BJ (cell line): ENCODE measurements at regions not wholly inside any gene's neighbourhood (a gene's known extent, or its start where the extent isn't known, plus 50 kb on each side); places are given as distances from the start of the nearest gene placed in this dataset.
"Not testable (repeated sequence)": the region's sequence is repeated elsewhere in the genome, so short reads cannot be mapped to it uniquely, and the experiment has no call there.

Experiments
- CTCF ChIA-PET: fragments of 350-600 bp; formaldehyde crosslinking; extraction: SDS; loops from one replicate; lab custom pipeline; 2021; ENCODE audit warnings: antibody characterized with exemption, inconsistent platforms; lab: Yijun Ruan, JAX
- POLR2A ChIA-PET: fragments of 300-600 bp; sonication (Branson Sonifier 250); formaldehyde crosslinking; extraction: SDS; loops from one replicate; lab custom pipeline; 2021; ENCODE audit warnings: antibody characterized with exemption; lab: Charles Lee
- DNase-seq: peaks from one replicate; pipeline ENCODE4 v3.0.0-alpha.2; 2011; ENCODE audit warnings: low read depth
- H3K27me3 ChIP-seq: 2 replicates; pipeline ENCODE4 v1.6.0; 2011; ENCODE audit warnings: low read length; ENCODE audit not compliant: control insufficient read depth, insufficient read depth
- H3K36me3 ChIP-seq: 2 replicates; pipeline ENCODE4 v1.5.1; 2011; ENCODE audit warnings: low read length; ENCODE audit not compliant: control insufficient read depth, insufficient read depth
- H3K4me3 ChIP-seq: 2 replicates; pipeline ENCODE4 v1.5.1; 2011; ENCODE audit warnings: low read depth, mild to moderate bottlenecking, control low read depth, low read length
- TF ChIP-seq, protein P1 (sequence below): IDR thresholded peaks from 2 replicates; pipeline ENCODE4 v1.5.1; 2011; ENCODE audit warnings: low read depth, mild to moderate bottlenecking, control low read depth, inconsistent platforms, low read length, moderate library complexity; ENCODE audit not compliant: insufficient read depth

DNA sequence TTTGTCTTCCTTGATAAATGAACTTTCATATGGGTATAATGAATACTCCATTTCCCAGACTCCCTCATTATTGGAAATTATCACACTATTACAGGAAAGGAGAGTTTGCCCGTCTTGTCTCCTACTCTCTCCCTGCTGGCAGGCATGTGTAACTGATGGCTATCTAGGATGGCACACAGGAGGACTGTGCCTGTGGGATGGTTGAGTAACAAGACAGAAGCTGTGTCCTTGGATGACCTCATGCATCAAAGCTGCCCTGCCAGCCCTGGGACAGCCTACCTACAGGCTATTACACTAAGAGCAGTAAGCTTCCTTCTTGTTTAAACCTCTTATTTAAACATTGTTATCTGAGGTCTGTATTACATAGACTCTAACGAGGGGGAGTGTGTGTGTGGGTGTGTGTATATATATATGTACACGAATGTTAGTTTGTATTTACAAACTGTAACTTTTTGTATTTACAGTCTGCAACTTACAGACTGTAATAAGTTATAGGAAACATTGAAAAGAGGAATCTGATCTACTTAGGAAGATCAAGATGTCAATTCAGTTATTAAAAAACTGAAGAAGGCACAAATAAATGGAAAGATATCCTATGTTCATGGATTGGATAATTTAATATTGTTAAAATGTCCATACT lies 247.6 kb upstream of the ACO1 start:
- CTCF ChIA-PET = no interaction called here
- no peaks in the 10 kb centered on the region for H3K36me3 ChIP-seq
- no peak overlapping the region for H3K4me3 ChIP-seq
- H3K27me3 ChIP-seq = no peaks in the 10 kb centered on the region
- POLR2A ChIA-PET = no interaction called here
- TF ChIP-seq, protein P1, sequence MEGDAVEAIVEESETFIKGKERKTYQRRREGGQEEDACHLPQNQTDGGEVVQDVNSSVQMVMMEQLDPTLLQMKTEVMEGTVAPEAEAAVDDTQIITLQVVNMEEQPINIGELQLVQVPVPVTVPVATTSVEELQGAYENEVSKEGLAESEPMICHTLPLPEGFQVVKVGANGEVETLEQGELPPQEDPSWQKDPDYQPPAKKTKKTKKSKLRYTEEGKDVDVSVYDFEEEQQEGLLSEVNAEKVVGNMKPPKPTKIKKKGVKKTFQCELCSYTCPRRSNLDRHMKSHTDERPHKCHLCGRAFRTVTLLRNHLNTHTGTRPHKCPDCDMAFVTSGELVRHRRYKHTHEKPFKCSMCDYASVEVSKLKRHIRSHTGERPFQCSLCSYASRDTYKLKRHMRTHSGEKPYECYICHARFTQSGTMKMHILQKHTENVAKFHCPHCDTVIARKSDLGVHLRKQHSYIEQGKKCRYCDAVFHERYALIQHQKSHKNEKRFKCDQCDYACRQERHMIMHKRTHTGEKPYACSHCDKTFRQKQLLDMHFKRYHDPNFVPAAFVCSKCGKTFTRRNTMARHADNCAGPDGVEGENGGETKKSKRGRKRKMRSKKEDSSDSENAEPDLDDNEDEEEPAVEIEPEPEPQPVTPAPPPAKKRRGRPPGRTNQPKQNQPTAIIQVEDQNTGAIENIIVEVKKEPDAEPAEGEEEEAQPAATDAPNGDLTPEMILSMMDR = no peak
- DNase-seq = no peak

DNA sequence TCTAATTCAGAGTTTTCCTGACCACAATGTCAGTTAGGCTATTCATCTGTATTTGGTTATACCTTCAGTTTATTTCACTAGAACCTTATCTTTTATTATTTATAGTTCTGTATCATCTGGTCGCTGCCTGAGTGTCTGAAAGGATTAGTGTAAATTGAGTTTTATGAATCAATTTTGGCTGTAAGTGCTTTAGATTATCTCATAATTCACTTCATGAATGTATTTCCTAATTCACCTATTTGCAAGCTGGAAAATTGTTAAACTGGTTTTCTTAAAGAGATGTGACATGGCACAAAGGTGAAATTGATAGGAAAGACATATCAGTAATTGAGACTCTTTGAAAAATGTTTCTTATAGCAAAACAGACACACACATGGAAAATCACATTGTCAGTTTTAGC lies 242.4 kb upstream of the ACO1 start:
- no peaks in the 10 kb centered on the region for H3K36me3 ChIP-seq
- POLR2A ChIA-PET = no interaction called here
- H3K4me3 ChIP-seq = no peak overlapping the region
- CTCF ChIA-PET = no interaction called here
- DNase-seq = no peak
- TF ChIP-seq, protein P1 = no peak
- no peaks in the 10 kb centered on the region for H3K27me3 ChIP-seq

DNA sequence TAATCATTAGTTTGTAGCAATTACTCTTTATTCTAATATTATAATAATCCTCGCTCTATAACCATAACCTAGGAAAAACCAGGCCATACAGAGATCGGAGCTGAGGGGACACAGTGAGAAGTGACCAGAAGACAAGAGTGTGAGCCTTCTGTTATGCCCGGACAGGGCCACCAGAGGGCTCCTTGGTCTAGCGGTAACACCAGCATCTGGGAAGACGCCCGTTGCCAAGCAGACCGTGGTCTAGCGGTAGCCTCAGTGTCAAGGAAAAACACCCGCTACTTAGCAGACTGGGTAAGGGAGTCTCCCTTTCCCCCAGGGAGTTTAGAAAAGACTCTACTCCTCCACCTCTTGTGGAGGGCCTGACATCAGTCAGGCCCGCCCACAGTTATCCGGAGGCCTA lies 235.9 kb upstream of the ACO1 start:
- H3K4me3 ChIP-seq, CTCF ChIA-PET, H3K27me3 ChIP-seq, DNase-seq, POLR2A ChIA-PET, H3K36me3 ChIP-seq: not testable (repeated sequence)

DNA sequence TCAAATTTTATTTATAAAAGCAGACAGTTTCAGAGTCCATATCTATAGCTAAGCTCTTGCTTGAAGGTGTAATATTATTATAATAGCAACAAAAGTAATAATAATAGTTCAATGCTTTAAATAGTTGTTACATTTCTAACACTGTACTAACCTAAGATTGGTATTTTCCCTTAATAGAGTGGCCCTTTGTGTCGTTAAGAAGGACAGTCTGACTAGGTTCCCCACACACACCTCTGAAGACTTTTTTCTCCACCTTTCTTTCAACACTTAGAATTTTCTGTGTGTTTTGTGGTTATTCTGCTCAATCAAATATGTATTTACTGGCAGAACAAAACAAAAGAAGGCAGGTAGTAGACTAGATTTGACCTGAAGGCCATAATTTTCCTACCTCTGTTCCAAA lies 223.2 kb upstream of the ACO1 start:
- POLR2A ChIA-PET = no interaction called here

DNA sequence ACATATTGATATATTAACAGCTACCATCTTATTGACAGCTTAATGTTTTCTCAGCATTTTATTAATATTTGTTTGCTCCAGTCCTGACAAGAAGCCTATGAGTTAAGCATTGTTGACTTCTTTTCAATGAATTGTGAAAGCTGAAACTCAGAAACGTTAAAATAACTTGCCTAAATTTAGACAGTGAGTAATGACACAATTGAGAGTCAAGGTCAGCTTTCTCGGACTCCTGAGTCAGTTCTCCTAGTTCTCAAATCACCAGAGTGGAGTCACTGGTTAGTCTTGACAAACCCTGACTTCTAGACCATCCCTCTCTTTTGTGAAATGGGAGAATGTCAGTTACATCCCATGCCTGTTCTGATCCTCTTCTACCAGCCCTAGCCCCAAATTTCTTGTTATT lies 222.7 kb upstream of the ACO1 start:
- H3K27me3 ChIP-seq = no peaks in the 10 kb centered on the region
- H3K4me3 ChIP-seq = no peak overlapping the region
- TF ChIP-seq, protein P1 = no peak
- CTCF ChIA-PET = no interaction called here
- no peak for DNase-seq
- POLR2A ChIA-PET = no interaction called here
- no peaks in the 10 kb centered on the region for H3K36me3 ChIP-seq

More for the DNA sequence above, 223.2 kb upstream of the ACO1 start:
- no peak for DNase-seq
- CTCF ChIA-PET = no interaction called here
- Histone ChIP-seq H3K27me3 (no peaks in the 10 kb centered on the region), H3K36me3 (no peaks in the 10 kb centered on the region), H3K4me3 (no peak overlapping the region)
- TF ChIP-seq, protein P1 = no peak

DNA sequence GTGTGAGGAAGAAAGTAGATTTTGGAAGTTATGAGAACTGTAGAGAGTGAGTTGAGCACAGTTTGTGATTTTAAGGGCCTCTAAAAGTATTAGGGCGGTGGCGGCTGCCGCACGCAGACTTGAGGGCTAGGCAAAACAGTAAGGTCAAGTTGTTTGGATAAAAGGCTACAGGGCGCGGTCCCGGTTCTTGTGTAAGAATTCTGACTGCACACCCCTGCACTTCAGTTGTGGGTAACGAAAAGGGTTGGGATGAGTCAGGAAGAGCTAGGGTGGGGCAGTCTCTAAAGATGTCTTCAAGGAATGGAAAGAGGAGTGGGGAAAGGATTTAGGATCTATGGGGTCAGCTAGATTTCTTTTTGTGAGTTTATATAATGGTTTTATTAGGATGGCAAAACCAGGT lies 218.1 kb upstream of the ACO1 start:
- DNase-seq, POLR2A ChIA-PET, CTCF ChIA-PET, H3K4me3 ChIP-seq, H3K36me3 ChIP-seq, H3K27me3 ChIP-seq: not testable (repeated sequence)
